NB4 (cell line): ENCODE measurements at regions not wholly inside any gene's neighbourhood (a gene's known extent, or its start where the extent isn't known, plus 50 kb on each side); places are given as distances from the start of the nearest gene placed in this dataset.
A peak's percentile ranks its signal among the peaks of the same experiment; 100 is the strongest.

Source experiments
- DNase-seq: peaks from one replicate; pipeline ENCODE4 v3.0.0; 2010; ENCODE audit warnings: low read depth
- H3K4me3 ChIP-seq: one replicate; pipeline ENCODE4 v1.5.1; 2011; ENCODE audit warnings: mild to moderate bottlenecking, low read depth, low read length, moderate library complexity
- MYC ChIP-seq: IDR thresholded peaks from 2 replicates; pipeline ENCODE4 v1.6.1; 2011; ENCODE audit warnings: low read depth, low read length
- POLR2A ChIP-seq: IDR thresholded peaks from 2 replicates; pipeline ENCODE4 v1.6.1; 2011; ENCODE audit warnings: mild to moderate bottlenecking; ENCODE audit not compliant: insufficient read length; ENCODE audit errors: extremely low read depth
- TF ChIP-seq, protein P1 (sequence below): IDR thresholded peaks from 2 replicates; pipeline ENCODE4 v1.6.1; 2011; ENCODE audit warnings: low read depth, low read length
- TF ChIP-seq, protein P2 (sequence below): IDR thresholded peaks from one replicate; pipeline ENCODE4 v1.5.1; 2012; ENCODE audit warnings: low read depth, low read length

DNA sequence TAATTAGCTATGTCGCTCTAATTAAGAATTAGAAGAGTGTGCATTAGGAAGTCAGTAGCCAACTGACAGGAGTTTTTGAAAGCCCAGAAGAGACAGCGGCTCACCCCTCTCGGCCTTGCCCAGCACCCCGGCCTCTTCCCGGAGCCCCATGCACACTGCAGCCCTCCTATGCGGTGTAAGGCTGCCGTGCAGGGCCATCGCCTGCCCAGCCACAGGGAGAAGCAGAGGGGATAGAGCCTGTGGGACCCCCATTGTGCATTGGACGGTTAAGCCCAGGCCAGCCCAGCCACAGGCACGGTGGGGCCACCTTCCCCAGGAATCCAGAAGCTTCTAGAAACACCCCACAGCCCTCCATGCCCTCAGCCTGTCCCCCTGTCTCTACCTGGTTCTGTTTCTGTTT is 569.7 kb upstream of the MKI67 start:
- TF ChIP-seq POLR2A = no peak
- TF ChIP-seq, protein P1, sequence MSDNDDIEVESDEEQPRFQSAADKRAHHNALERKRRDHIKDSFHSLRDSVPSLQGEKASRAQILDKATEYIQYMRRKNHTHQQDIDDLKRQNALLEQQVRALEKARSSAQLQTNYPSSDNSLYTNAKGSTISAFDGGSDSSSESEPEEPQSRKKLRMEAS = no peak
- TF ChIP-seq, protein P2, sequence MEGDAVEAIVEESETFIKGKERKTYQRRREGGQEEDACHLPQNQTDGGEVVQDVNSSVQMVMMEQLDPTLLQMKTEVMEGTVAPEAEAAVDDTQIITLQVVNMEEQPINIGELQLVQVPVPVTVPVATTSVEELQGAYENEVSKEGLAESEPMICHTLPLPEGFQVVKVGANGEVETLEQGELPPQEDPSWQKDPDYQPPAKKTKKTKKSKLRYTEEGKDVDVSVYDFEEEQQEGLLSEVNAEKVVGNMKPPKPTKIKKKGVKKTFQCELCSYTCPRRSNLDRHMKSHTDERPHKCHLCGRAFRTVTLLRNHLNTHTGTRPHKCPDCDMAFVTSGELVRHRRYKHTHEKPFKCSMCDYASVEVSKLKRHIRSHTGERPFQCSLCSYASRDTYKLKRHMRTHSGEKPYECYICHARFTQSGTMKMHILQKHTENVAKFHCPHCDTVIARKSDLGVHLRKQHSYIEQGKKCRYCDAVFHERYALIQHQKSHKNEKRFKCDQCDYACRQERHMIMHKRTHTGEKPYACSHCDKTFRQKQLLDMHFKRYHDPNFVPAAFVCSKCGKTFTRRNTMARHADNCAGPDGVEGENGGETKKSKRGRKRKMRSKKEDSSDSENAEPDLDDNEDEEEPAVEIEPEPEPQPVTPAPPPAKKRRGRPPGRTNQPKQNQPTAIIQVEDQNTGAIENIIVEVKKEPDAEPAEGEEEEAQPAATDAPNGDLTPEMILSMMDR = no peak
- no peak for TF ChIP-seq MYC
- DNase-seq = no peak
- H3K4me3 ChIP-seq = no peak overlapping the region

DNA sequence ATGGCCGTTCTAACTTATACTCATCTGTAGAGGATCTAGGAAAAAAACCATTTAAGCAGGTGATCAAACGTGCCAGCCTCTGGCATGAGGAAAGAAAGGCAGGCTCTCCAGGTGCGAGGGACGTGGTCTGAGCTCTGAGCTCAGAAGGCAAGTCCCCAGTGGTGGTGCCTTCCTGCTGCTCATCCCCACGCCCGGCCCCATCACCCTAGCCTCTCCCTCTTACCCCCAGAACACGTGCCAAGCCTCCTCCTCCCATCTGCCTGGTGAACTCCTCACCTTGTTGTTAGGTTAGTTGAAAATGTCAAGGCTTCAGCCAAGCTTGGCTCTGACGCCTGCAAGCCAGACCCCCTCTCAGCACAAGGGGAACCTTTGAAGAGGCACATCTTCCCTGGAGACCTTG is 571.2 kb upstream of the MKI67 start:
- DNase-seq = no peak
- H3K4me3 ChIP-seq = no peak overlapping the region
- TF ChIP-seq, protein P2 = no peak
- TF ChIP-seq, protein P1 = no peak
- TF ChIP-seq MYC (no peak), POLR2A (no peak)

DNA sequence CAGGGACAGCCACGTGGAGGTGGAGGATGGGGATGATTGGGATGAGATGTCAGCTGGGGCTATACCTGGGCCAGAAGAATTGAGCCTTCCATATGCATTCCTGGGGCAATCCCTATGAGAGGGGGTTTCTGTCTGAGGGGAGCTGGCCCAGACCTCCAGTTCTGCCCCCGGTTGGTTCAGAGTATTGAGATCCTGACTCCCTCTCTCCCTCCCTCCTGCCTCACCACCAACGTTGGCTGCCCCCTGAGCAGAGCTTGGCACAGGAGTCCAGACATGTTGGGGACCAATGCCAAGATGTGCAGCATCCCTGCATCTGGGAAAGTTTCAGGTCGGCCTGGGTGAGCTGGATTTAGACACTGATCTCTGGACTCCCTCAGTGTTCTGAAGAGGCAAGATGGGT is 575.2 kb upstream of the MKI67 start:
- DNase-seq = no peak
- TF ChIP-seq, protein P1 = no peak
- TF ChIP-seq, protein P2 = no peak
- TF ChIP-seq POLR2A = no peak
- TF ChIP-seq MYC = no peak
- H3K4me3 ChIP-seq = no peak overlapping the region

DNA sequence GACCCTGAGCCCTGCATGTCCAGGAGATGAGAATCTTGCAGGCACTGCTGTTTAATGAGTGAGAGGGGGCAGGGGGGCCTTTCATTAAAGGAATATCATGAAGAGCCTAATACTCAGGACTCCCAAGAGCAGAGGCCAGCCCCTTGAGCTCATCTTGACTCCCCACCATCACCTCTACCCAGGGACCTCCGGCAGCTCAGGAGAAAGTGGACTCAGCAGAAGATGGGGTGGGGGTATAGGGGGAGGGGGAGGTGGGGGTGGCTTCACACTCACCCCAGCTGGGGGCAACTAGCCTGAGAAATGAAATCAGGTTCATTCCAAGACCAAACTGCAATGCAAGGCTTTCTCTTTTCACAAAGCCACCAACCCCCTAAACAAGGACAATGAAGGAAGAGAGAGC is 575.6 kb upstream of the MKI67 start:
- DNase-seq = no peak
- H3K4me3 ChIP-seq = no peak overlapping the region
- TF ChIP-seq, protein P1 = no peak
- TF ChIP-seq, protein P2 = no peak
- TF ChIP-seq MYC = no peak
- no peak for TF ChIP-seq POLR2A

DNA sequence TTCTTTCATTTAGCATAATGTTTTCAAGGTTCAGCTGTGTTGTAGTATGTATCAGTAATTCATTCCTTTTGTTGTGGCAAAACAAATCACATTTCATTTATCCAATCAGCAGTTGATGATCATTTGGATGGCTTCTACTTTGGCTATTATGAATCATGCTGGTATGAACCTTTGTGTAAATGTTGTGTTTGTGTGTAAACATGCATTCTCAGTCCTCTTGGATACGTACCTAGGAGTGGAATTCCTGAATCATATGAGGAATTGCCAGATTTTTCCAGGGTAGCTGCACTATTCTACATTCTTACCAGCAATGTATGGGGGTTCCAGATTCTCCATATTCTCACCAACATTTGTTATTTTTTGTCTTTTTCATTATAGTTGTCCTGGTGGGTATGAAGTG is 578.5 kb upstream of the MKI67 start:
- TF ChIP-seq POLR2A = no peak
- TF ChIP-seq, protein P2 = no peak
- DNase-seq = no peak
- no peak overlapping the region for H3K4me3 ChIP-seq

DNA sequence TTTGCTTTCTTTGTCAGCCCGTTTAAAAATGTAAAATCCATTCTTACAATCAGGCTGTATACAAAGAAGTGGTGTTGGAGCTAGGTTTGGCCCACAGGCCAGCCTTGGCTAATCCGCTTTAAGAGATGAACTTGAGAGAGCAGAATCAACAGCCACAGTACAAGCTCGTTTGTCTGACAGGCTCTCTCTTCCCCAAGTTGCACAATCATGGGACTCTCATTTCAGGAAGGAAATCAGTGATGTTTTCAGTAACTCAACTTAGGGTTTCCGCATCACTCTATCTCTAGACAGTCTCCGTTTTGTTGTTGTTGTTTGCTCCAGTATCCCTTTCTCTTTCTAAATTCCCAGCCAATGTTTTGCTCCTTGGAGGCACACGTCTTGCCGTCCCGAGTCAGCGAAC is 582.0 kb upstream of the MKI67 start:
- TF ChIP-seq MYC = no peak

DNA sequence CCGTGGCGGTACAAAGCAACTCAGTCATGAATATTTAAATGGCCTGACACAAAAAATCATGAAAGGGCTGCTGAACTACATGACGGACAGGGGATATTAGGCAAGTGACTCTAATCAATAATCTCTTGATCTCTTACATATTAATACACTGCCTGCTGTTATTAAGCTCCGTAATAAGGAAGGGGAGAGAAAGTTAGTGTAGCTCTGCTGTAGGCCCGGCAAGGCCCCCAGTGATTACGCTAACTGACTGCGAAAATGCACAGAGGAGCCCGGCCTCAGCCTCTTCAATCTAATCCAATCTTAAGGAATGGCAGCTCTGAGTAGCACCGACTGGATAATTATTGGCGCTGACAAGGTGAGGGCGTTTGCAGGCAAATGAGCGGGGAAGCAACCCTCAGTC is 583.5 kb upstream of the MKI67 start:
- DNase-seq = no peak
- TF ChIP-seq POLR2A = no peak
- TF ChIP-seq, protein P1 = no peak
- no peak for TF ChIP-seq MYC
- TF ChIP-seq, protein P2 = no peak

More for the DNA sequence above, 582.0 kb upstream of the MKI67 start:
- peak; percentile 9 for DNase-seq
- H3K4me3 ChIP-seq = no peak overlapping the region

More for the DNA sequence above, 583.5 kb upstream of the MKI67 start:
- H3K4me3 ChIP-seq = no peak overlapping the region
